Choroid plexus epithelial cell (primary cell): ENCODE measurements at regions not wholly inside any gene's neighbourhood (a gene's known extent, or its start where the extent isn't known, plus 50 kb on each side); places are given as distances from the start of the nearest gene placed in this dataset.

Experiments used
- DNase-seq: peaks from one replicate; pipeline ENCODE4 v3.0.0-alpha.2; 2010; ENCODE audit warnings: low read depth
- H3K4me3 ChIP-seq: 2 replicates; pipeline ENCODE4 v1.5.1; 2011; ENCODE audit warnings: low read depth, mild to moderate bottlenecking, control low read depth, low read length, moderate library complexity
- TF ChIP-seq, protein P1 (sequence below): conservative IDR thresholded peaks from 2 replicates; pipeline ENCODE4 v1.5.1; 2011; ENCODE audit warnings: low read depth, mild to moderate bottlenecking, control low read depth, inconsistent platforms, low read length, moderate library complexity

DNA sequence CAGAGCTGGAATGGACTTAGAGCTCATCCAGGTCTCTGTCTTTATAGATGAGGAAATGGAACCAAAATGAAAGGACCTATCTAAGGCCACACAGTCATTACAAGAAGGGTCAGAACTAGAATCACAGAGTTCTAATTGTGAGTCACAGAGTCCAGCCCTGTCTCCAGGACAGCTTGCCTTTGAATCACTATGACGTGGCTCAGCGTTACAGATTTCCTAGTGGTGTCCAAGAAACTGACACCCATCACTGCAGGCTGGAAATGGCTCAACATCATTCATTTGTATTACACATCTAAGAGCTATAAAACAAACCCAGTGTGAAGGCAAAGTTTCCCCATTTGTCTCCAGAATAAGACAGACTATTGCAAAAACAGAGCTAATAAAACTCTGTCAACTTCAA lies 164.3 kb upstream of the SIX2 start:
- TF ChIP-seq, protein P1, sequence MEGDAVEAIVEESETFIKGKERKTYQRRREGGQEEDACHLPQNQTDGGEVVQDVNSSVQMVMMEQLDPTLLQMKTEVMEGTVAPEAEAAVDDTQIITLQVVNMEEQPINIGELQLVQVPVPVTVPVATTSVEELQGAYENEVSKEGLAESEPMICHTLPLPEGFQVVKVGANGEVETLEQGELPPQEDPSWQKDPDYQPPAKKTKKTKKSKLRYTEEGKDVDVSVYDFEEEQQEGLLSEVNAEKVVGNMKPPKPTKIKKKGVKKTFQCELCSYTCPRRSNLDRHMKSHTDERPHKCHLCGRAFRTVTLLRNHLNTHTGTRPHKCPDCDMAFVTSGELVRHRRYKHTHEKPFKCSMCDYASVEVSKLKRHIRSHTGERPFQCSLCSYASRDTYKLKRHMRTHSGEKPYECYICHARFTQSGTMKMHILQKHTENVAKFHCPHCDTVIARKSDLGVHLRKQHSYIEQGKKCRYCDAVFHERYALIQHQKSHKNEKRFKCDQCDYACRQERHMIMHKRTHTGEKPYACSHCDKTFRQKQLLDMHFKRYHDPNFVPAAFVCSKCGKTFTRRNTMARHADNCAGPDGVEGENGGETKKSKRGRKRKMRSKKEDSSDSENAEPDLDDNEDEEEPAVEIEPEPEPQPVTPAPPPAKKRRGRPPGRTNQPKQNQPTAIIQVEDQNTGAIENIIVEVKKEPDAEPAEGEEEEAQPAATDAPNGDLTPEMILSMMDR: peak; percentile 18
- no peak overlapping the region for H3K4me3 ChIP-seq
- DNase-seq: peak; percentile 90

DNA sequence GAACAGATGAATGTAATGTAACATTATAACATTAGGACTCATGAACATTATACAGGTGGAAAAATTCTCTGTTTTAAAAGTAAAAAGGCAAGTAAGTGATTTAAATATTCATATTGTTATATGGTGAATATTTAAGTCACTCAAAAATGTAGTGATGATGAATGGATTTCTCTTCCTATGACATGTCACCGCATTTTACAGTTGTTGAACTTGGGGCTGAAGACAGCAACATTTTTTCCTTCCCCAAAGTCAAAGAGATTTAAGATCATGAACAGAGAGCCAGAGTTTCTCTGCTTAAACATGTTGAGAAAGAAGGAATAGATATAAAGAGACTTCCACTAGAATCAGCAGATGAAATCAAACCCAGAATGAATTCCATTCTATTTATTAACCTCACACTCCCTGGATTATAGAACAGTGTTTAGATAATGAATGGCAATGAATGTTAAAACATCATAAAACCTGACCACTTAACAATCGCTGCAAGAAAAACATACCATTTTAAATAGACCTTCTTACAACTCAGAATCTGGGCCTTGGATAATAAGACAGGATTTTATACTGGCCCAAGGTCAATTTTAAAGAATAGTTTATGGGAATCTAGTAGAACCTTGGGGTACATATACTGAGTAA lies 163.6 kb upstream of the SIX2 start:
- no peak overlapping the region for H3K4me3 ChIP-seq
- TF ChIP-seq, protein P1: no peak
- no peak for DNase-seq

DNA sequence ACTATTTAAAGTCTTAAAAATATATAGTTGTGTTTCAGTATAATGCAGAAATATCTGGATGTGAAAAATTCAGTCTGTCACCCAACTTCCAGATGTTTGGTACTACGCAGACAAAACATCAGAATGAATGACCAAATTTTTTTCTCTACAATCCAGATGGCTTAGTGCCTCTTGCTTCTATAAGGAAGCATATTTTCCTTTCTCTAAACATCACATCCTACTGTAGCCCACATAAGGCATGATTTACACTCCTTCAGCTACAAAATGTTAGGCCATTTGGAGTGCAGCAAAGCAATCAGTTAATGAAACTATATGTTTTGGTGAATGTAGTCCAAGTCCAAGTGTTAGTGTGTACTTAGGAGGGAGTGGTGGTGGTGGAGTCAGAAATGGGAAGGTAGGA lies 162.9 kb upstream of the SIX2 start:
- H3K4me3 ChIP-seq: no peak overlapping the region
- TF ChIP-seq, protein P1: no peak
- DNase-seq: no peak

DNA sequence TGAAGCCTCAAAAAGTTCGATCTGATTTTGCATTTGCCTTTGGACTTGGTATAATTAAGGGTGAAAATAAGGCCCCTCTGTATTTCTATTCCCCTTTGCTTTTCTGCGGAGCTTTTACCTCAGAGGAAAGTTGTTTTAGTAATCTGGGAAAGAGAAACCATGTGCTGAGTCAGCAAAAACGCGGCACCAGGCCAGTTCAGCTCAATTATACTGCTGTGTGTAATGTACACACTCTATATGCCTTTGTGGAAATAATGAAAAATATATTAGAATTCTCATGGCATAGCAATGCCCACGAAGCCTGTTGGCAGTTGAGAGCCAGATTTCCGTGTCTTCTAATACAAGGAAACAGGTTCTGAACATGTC lies 161.9 kb upstream of the SIX2 start:
- TF ChIP-seq, protein P1: no peak
- peak; percentile 70 for DNase-seq
- peak overlapping the region; percentile 64 for H3K4me3 ChIP-seq

DNA sequence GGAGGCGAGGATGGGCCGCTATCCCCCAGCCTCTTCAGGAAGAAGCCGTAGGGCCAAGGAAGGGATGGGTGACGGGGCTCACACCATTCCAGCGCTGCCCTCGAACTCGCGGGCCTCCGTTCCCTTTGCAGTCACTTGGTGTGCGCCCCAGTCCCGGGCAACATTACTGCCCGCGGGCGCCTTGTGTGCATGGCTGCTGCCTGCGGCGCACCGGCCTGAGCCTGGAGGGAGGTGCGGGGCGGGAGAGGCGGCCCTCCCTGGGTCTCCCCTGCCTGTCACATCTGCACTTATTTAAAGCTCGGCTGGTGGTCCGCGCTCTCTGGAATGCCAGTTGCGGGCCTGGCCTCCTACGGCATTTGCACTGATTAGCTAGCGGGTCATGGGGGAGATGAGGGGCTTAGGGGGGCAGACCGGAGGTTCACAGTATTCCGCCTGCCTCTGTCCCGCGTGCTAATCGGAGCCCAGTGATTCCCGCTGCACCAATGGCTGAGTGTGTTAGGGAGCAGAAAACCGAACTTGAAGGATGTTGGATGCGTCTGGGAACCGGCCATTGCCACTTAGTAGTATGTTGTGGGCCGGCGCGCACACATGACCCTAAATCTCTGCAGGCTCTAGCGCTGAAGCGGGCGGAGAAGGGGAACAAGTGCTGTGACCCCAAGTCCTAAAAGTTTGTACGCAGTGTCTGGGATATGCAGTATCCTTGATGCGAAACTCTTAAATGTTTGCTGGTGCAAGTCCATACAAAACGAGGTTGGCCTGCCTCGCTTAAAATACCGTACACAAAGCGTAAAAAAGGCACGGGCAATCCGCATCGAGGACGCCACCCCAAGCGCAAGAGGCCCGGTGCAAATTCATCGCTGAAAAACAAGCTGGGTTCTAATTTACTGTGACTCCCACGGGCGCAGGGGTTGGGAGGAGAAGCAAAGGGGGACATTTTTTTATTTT lies 161.2 kb upstream of the SIX2 start:
- peak; percentile 45 for DNase-seq
- TF ChIP-seq, protein P1: no peak
- peak overlapping the region; percentile 64 for H3K4me3 ChIP-seq

DNA sequence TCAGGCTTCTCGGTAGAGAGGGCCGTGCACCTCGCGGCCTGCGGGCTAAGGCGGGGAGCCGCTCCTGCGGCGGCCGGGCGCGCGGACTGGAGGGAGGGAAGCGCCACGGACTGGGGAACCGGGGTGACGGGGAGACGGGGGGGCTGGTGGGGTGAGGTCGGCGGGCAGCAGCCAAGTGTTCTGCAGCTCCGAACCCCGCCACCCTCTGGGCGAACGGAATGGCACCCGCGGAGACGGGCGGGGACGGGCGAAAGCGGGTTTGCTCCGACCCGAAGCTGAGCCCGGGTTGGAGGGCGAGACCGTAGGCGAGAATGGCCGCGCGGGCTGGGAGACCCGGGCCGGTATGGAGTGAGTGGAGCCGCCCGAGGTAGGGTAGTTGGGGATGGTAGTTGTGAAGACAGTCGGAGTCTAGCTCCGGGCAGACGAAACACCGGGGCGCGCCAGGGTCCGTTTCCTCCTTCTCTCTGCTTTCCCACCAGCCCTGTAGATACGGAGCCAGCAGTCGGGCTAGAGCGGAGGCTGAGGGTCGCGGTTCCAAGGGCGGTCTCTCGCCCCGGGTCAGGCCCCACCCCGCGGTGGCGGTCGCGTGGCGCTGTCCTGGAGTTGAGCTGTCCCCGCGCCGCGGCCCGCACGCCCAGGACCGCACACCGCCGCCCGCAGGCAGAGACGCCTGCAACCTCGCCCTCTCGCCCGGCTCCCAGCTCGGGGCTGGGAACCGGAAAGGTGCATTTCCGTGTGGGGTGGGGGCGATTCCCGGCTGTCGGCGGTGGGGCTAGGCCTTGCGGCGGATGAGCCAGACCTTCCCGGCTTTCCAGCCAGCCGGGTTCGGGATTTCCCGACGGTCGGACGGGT lies 160.3 kb upstream of the SIX2 start:
- peak; percentile 45 for DNase-seq
- TF ChIP-seq, protein P1: peak; percentile 14
- peak overlapping the region; percentile 64 for H3K4me3 ChIP-seq
